ENCODE measurements at regions not wholly inside any gene's neighbourhood (a gene's known extent, or its start where the extent isn't known, plus 50 kb on each side); places are given as distances from the start of the nearest gene placed in this dataset.

GRCh38 chr10:128373071-128373749 is 247.0 kb upstream of the MKI67 start:
- no peak overlapping the region for H3K27ac Mint-ChIP-seq
- peaks cover 25% of the 10 kb centered on the region for H3K27me3 Mint-ChIP-seq
- no peak for DNase-seq (ENCODE audit: extremely low spot score, unreplicated experiment)
- H3K4me1 Mint-ChIP-seq (ENCODE audit: unreplicated experiment), result no peaks in the 10 kb centered on the region
- no peaks in the 10 kb centered on the region for H3K36me3 Mint-ChIP-seq
- no peak overlapping the region for H3K4me3 Mint-ChIP-seq
- no peak for TF ChIP-seq CTCF (conservative IDR thresholded peaks at IDR 0.05)
- peaks cover 4% of the 10 kb centered on the region for H3K9me3 Mint-ChIP-seq

- Mint-ChIP-seq H3K36me3 (no peaks in the 10 kb centered on the region), H3K9me3 (peaks cover 4% of the 10 kb centered on the region), H3K4me3 (no peak overlapping the region), H3K27ac (no peak overlapping the region), H3K4me1 (ENCODE audit: unreplicated experiment) (no peaks in the 10 kb centered on the region), H3K27me3 (peaks cover 25% of the 10 kb centered on the region)
- no peak for TF ChIP-seq CTCF (conservative IDR thresholded peaks at IDR 0.05)
- no peak for DNase-seq (ENCODE audit: extremely low spot score, unreplicated experiment)
Observed at GRCh38 chr10:128373831-128374230, 247.6 kb upstream of the MKI67 start.

- Mint-ChIP-seq H3K27ac (no peak overlapping the region), H3K4me3 (no peak overlapping the region), H3K9me3 (peaks cover 4% of the 10 kb centered on the region), H3K36me3 (no peaks in the 10 kb centered on the region), H3K27me3 (peaks cover 35% of the 10 kb centered on the region), H3K4me1 (ENCODE audit: unreplicated experiment) (no peaks in the 10 kb centered on the region)
- TF ChIP-seq CTCF (conservative IDR thresholded peaks at IDR 0.05), result no peak
- no peak for DNase-seq (ENCODE audit: extremely low spot score, unreplicated experiment)
Observed at GRCh38 chr10:128375171-128375570, 248.9 kb upstream of the MKI67 start.

- peaks cover 4% of the 10 kb centered on the region for H3K9me3 Mint-ChIP-seq
- no peak overlapping the region for H3K4me3 Mint-ChIP-seq
- TF ChIP-seq CTCF (conservative IDR thresholded peaks at IDR 0.05), result no peak
- no peaks in the 10 kb centered on the region for H3K36me3 Mint-ChIP-seq
- peaks cover 34% of the 10 kb centered on the region for H3K27me3 Mint-ChIP-seq
- no peak overlapping the region for H3K27ac Mint-ChIP-seq
- no peak for DNase-seq (ENCODE audit: extremely low spot score, unreplicated experiment)
- no peaks in the 10 kb centered on the region for H3K4me1 Mint-ChIP-seq (ENCODE audit: unreplicated experiment)
Observed at GRCh38 chr10:128377364-128377987, 251.3 kb upstream of the MKI67 start.

GRCh38 chr10:128377988-128378387 is 251.8 kb upstream of the MKI67 start:
- H3K4me1 Mint-ChIP-seq (ENCODE audit: unreplicated experiment), result no peaks in the 10 kb centered on the region
- H3K27me3 Mint-ChIP-seq, result peaks cover 34% of the 10 kb centered on the region
- H3K27ac Mint-ChIP-seq, result no peak overlapping the region

More at GRCh38 chr10:128377988-128378387, 251.8 kb upstream of the MKI67 start:
- TF ChIP-seq CTCF (conservative IDR thresholded peaks at IDR 0.05), result no peak
- H3K9me3 Mint-ChIP-seq, result peaks cover 4% of the 10 kb centered on the region
- no peak for DNase-seq (ENCODE audit: extremely low spot score, unreplicated experiment)
- H3K36me3 Mint-ChIP-seq, result no peaks in the 10 kb centered on the region
- H3K4me3 Mint-ChIP-seq, result no peak overlapping the region

Measured in type B pancreatic cell (in vitro differentiated cells).